NCI-H146 (cell line): ENCODE measurements at regions not wholly inside any gene's neighbourhood (a gene's known extent, or its start where the extent isn't known, plus 50 kb on each side); places are given as distances from the start of the nearest gene placed in this dataset.

Experiments used
- DNase-seq: peaks from one replicate; lab custom pipeline; 2025; lab: John Stamatoyannopoulos, UW

DNA sequence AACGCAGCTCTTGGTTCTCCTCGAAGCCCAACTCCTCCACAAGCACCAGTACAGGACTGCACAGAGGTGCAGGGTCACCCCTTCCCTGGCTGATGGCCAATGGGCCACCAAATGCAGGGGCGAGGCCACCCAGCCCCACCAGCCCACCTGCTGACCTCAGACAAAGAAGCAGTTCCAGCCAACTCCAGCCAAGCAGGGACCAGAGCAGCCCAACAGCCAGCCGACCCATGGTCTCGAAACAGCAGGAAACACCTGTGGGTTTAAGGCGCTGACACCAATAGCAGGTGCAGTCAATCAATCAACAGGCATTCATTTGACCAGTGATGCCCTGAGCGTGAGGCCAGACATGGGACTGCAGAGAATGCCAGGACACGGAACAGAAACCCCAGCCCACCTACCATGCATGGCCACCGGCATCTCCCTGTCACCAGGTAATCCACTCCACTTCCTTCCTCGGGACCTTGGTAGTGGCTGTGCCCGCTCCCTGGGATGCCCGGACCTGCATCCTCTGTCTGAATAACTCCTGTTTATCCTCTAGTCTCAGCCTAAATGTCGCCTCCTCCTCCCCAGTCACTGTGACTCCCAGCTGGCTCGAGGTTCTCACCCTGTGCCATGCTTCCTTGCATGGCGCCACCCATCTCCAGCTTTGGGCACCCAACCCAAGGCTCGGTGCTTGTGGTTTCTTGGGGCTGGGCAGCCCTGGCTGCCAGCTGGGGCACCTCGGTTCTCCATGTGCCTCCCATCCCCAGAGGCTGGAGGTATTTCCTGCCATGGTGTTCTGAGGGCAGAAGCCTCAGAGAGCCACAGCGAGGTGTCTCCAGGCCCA lies 1475.4 kb downstream of the BRD1 start:
- DNase-seq: no peak

- DNase-seq: no peak
Measured at GRCh38 chr22:48351376-48352085, 1476.1 kb downstream of the BRD1 start.

GRCh38 chr22:48350456-48350855 lies 1477.2 kb downstream of the BRD1 start:
- DNase-seq: no peak

- no peak for DNase-seq
Measured at GRCh38 chr22:48348855-48349254, 1478.8 kb downstream of the BRD1 start.

- no peak for DNase-seq
Measured at GRCh38 chr22:48347311-48347710, 1480.4 kb downstream of the BRD1 start.

- DNase-seq: no peak
Measured at GRCh38 chr22:48346911-48347310, 1480.8 kb downstream of the BRD1 start.

GRCh38 chr22:48346311-48346710 lies 1481.4 kb downstream of the BRD1 start:
- DNase-seq: no peak

GRCh38 chr22:48345631-48346030 lies 1482.0 kb downstream of the BRD1 start:
- no peak for DNase-seq

- DNase-seq: no peak
Measured at GRCh38 chr22:48343461-48343860, 1484.2 kb downstream of the BRD1 start.

DNA sequence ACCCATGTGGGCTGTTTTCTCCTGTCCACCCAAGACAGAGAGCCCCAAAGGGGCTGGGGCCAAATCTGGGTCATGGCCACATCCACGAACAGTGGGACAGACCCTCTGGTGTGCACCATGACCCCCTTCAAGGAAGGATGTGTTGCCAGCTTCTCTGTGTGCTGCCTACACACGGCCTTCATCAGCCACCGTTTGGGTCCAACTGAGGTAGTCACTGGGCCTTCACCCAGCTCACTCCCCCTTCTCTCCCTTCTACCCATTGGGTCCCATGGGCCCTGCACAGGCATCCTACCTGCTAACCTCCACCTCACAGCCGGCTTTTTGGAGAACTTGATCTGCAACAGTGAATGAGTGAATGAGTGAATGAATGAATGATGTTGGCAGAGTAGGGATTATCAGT lies 1484.9 kb downstream of the BRD1 start:
- DNase-seq: no peak

DNA sequence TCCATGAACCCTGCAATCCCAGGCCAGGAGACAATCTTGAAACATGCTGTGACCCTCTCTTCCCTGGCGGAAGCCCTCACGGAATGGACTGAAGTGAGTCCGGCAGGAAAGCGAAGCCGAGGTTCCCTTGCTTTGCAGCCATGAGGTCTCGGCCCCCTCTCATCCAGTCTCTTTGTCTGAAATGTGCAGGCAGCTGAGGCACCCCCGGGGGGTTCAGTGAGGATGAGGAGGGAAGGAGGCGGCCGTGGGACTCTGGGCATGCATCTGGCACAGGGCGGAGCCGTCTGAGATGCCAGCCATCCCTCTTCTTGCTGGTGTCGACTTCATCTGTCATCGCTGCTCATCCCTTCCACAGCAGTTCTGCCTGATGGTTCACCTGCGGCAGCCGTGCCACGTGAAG lies 1485.7 kb downstream of the BRD1 start:
- DNase-seq: no peak

DNA sequence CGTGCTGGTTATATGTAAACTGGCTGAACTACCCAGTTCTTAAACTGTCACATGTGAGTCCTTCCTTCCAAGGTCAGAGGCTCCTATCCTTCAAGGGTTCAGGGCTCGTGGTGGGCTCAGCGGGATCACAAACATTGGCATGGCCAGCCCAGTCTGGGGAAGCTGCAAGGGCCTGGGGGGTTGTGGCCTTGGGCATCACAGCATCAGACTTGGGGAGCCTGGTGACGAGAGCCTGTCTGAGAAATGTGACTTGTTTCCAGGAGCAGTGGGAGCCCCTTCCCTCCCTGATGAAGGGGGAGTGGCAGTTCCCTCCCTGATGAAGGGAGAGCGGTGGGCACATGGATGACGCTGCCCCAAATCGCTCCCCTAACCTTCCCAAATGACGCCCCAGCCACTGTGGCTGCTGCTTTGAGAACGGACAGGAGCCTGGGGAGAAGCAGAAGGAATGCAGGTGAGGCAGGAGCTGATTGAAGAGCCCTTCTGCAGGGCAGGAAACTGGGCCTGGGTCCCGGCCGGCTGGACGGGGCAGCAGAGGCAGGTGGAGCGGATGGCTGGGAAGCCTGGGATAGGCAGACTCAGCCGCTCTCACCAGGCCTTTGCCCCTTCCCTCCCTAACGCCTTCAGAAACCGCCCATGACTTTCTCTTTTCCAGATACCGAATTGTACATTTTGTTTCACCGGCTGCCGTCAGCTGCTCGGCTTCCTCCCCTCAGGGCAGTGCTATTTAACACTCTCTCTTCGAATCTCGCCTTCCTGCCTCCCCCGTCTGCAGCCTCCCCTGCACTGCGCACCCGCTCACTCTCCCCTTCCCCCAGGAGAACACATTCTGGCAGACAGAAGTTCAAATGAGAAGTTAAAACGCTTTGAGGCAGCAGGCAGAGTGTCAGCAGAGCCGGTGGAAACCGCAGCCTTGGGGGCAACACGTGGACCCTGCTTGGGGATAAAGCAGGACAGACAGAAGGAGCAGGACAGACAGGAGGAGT lies 1486.7 kb downstream of the BRD1 start:
- DNase-seq: no peak

DNA sequence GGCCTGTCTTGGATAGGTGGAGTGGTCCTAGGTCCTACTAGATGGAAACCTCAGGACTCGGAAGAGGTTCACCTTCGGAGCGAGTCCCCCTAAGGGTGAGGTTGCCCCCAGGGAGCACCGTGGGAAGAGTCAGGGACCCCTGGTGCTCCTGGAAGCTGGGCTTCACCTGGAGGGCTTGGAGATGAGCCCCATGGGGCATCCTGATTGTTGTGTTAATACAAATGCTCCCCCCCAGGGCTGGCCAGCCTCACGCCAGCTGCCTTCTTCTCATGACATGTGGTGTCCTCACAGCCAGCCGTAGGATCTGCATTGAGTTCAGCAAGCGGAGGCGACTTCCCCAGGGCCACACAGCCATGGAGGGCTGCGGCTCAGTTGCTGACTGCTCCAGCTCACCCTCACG lies 1487.5 kb downstream of the BRD1 start:
- no peak for DNase-seq

DNA sequence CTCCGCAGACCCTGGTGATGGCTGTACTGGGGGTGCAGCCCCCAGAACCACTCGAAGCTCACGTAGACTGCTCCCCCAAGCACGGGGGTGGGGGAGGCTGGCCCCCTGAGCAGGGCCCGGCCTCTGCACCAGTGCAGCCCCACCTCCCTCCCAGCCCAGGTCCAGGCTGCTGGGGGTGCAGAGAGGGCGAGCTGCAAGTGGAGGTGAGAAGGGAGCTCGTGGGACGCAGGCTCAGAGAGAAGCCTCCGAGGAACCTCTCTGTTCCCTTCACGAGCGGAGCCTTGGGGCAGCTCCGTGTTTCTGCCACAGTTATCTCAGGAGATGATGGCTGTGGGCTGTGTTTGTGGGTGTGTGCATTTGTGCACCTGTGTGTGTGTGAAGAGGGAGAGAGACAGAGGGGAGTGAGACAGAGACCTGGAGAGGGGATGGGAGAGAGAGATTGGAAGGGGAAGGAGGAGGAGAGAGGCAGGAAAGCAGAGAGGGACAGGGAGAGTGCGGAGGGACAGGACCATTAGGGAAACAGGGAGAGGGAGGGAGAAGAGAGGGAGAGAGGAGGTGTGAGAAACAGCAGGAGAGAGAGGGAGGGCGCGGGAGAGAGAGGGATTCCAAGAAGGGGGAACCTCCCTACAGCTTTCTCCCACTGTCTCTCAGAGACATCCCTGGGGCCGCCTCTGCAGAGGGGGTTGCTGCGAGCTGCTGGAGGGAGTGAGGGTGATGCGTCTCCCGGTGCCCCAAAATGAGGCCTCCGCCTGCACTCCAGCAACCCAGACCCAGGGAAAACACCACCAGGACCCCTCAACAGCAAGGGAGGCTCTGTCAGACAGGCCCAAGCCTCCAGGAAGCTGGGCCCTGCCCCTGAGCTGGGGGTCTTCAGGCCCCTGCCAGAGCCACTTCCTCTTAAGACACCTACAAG lies 1488.6 kb downstream of the BRD1 start:
- DNase-seq: no peak

- DNase-seq: no peak
Measured at GRCh38 chr22:48337957-48338792, 1489.5 kb downstream of the BRD1 start.

DNA sequence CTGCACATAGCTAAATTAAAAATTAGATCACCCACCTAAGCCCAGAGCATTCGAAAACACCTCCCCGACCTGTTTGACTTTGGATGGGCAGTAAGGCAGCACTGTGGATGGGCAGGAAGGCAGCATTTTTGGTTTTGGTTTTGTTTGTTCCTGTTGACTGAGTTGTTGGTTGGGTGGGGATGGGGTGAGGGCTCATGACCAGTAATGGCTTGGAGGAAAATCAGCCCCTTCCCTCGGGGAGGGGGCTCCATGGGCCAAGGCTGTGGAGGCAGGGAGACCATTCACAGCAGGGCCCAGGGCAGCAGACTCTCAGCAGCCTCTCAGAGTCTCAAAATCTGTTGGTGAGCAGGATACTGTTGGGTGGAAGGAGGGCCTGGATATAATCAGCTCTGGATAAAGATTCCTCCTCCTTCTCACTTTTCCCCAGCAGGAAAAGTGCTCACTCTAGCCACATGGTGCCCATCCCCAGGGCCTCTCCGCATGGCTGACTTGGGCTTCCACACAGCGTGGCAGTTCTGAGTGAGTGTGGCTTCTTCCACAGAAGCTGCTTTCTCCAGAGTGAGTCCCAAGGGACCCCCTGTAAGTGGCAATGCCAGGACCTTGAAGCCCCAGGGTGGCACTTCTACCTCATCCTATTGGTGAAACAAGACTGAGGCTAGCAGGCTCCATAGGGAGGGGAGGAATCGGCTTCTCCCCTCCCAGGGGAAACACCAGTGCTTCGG lies 1491.2 kb downstream of the BRD1 start:
- no peak for DNase-seq

GRCh38 chr22:48335442-48336139 lies 1492.1 kb downstream of the BRD1 start:
- DNase-seq: no peak

DNA sequence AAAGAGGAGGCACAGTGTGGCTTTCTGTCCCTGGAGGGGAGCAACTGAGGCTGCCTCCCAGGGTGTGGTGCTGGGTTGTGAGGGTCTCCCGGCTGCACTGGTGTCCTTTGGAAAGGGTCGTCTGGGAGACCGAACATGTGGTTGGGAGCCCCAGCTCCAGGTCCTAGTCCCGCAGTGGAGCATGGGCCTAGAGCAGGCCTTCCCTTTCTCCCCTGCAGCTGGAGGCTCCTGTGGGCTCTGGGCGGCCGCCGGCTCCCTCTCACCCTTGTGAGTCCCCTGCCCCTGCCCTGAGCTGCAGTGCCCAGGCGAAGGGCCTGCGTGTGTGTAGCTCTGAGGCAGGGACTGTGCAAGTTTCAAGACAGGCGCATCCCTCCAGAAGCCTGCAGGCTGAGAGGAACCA lies 1492.7 kb downstream of the BRD1 start:
- DNase-seq: no peak
